ENCODE measurements at regions not wholly inside any gene's neighbourhood (a gene's known extent, or its start where the extent isn't known, plus 50 kb on each side); places are given as distances from the start of the nearest gene placed in this dataset.

DNA sequence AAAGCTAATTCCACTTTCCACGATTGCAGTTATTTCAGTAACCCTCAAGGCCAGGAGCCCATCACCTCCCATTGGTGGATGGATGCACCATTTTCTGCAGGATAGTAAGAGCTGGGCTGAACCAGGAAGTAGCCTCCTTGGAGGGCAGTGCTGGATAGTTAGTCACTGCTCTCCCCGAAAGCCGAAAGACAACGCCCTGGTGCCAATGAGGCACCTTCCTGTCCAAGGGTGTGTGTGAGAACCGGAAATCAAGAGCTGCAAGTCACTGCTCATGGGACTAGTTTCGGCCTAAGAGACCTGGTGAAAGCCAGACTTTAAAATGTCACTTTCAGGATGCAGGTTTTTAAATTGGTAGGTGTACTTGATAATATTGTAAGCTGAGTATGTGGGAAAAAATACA is 203.8 kb upstream of the HS3ST1 start (continued):
- TF ChIP-seq, protein P1, sequence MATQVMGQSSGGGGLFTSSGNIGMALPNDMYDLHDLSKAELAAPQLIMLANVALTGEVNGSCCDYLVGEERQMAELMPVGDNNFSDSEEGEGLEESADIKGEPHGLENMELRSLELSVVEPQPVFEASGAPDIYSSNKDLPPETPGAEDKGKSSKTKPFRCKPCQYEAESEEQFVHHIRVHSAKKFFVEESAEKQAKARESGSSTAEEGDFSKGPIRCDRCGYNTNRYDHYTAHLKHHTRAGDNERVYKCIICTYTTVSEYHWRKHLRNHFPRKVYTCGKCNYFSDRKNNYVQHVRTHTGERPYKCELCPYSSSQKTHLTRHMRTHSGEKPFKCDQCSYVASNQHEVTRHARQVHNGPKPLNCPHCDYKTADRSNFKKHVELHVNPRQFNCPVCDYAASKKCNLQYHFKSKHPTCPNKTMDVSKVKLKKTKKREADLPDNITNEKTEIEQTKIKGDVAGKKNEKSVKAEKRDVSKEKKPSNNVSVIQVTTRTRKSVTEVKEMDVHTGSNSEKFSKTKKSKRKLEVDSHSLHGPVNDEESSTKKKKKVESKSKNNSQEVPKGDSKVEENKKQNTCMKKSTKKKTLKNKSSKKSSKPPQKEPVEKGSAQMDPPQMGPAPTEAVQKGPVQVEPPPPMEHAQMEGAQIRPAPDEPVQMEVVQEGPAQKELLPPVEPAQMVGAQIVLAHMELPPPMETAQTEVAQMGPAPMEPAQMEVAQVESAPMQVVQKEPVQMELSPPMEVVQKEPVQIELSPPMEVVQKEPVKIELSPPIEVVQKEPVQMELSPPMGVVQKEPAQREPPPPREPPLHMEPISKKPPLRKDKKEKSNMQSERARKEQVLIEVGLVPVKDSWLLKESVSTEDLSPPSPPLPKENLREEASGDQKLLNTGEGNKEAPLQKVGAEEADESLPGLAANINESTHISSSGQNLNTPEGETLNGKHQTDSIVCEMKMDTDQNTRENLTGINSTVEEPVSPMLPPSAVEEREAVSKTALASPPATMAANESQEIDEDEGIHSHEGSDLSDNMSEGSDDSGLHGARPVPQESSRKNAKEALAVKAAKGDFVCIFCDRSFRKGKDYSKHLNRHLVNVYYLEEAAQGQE (IDR thresholded peaks at IDR 0.05): no peak
- TF ChIP-seq RXRA (IDR thresholded peaks at IDR 0.05): no peak
- TF ChIP-seq HNF4A (conservative IDR thresholded peaks at IDR 0.05): no peak
- TF ChIP-seq, protein P2, sequence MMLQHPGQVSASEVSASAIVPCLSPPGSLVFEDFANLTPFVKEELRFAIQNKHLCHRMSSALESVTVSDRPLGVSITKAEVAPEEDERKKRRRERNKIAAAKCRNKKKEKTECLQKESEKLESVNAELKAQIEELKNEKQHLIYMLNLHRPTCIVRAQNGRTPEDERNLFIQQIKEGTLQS (IDR thresholded peaks at IDR 0.05): no peak
- no peak for TF ChIP-seq YY1 (IDR thresholded peaks at IDR 0.05)

DNA sequence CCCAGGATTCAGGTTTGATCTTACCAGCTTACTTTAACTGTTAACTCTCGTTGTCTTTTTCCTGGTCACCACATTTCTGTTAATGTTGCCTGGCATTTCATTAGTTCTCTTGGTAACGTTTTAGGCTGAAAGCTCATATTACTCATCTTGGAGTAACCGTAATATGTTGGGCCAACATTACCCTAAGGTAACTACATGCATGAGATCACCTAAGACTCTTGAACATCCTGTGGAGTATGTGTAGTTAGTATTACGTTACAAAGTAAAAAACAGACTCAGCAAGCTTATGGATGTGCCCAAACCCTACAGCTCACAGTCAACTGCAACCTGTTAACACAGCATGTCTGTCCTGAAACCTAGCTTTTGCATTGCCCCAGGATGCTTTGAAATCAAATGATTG is 203.3 kb upstream of the HS3ST1 start:
- TF ChIP-seq, protein P2 (IDR thresholded peaks at IDR 0.05): no peak
- no peak for TF ChIP-seq HNF4G (IDR thresholded peaks at IDR 0.05)
- no peak for TF ChIP-seq FOXA2 (IDR thresholded peaks at IDR 0.05)
- no peak for TF ChIP-seq TAF1 (conservative IDR thresholded peaks at IDR 0.05)
- TF ChIP-seq JUND (IDR thresholded peaks at IDR 0.05): no peak
- TF ChIP-seq, protein P1 (IDR thresholded peaks at IDR 0.05): no peak
- no peak for TF ChIP-seq HNF4A (conservative IDR thresholded peaks at IDR 0.05)
- no peak for TF ChIP-seq SP1 (IDR thresholded peaks at IDR 0.05)
- no peak for TF ChIP-seq RXRA (IDR thresholded peaks at IDR 0.05)
- TF ChIP-seq, protein P3, sequence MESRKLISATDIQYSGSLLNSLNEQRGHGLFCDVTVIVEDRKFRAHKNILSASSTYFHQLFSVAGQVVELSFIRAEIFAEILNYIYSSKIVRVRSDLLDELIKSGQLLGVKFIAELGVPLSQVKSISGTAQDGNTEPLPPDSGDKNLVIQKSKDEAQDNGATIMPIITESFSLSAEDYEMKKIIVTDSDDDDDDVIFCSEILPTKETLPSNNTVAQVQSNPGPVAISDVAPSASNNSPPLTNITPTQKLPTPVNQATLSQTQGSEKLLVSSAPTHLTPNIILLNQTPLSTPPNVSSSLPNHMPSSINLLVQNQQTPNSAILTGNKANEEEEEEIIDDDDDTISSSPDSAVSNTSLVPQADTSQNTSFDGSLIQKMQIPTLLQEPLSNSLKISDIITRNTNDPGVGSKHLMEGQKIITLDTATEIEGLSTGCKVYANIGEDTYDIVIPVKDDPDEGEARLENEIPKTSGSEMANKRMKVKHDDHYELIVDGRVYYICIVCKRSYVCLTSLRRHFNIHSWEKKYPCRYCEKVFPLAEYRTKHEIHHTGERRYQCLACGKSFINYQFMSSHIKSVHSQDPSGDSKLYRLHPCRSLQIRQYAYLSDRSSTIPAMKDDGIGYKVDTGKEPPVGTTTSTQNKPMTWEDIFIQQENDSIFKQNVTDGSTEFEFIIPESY (IDR thresholded peaks at IDR 0.05): no peak
- TF ChIP-seq, protein P4, sequence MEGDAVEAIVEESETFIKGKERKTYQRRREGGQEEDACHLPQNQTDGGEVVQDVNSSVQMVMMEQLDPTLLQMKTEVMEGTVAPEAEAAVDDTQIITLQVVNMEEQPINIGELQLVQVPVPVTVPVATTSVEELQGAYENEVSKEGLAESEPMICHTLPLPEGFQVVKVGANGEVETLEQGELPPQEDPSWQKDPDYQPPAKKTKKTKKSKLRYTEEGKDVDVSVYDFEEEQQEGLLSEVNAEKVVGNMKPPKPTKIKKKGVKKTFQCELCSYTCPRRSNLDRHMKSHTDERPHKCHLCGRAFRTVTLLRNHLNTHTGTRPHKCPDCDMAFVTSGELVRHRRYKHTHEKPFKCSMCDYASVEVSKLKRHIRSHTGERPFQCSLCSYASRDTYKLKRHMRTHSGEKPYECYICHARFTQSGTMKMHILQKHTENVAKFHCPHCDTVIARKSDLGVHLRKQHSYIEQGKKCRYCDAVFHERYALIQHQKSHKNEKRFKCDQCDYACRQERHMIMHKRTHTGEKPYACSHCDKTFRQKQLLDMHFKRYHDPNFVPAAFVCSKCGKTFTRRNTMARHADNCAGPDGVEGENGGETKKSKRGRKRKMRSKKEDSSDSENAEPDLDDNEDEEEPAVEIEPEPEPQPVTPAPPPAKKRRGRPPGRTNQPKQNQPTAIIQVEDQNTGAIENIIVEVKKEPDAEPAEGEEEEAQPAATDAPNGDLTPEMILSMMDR (IDR thresholded peaks at IDR 0.05; ENCODE audit: low read depth, low read length, missing input control): no peak
- TF ChIP-seq GABPA (IDR thresholded peaks at IDR 0.05 in 1 of 2, conservative IDR thresholded peaks at IDR 0.05 in 1 of 2): no peak
- TF ChIP-seq NR2F2 (IDR thresholded peaks at IDR 0.05): no peak
- TF ChIP-seq FOXA1 (IDR thresholded peaks at IDR 0.05): no peak
- TF ChIP-seq, protein P5, sequence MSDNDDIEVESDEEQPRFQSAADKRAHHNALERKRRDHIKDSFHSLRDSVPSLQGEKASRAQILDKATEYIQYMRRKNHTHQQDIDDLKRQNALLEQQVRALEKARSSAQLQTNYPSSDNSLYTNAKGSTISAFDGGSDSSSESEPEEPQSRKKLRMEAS (IDR thresholded peaks at IDR 0.05): no peak
- TF ChIP-seq EGR1 (IDR thresholded peaks at IDR 0.05; ENCODE audit: low read depth in 2 of 2): no peak
- TF ChIP-seq RAD21 (IDR thresholded peaks at IDR 0.05): no peak
- Histone ChIP-seq H3K36me3 (ENCODE audit: control insufficient read depth in 4 of 4, insufficient read depth in 3 of 4, low read depth in 1 of 4, low read length in 3 of 4) (no peaks in the 10 kb centered on the region), H3K27ac (ENCODE audit: low read depth in 1 of 2, low read length in 2 of 2) (no peak overlapping the region), H3K4me3 (ENCODE audit: low read depth in 1 of 3, low read length in 3 of 3) (no peak overlapping the region), H3K9ac (ENCODE audit: low read depth in 1 of 2, low read length in 2 of 2) (no peak overlapping the region), H3K27me3 (ENCODE audit: control insufficient read depth in 4 of 4, insufficient read depth in 4 of 4, low read length in 3 of 4) (no peaks in the 10 kb centered on the region), H3K4me1 (ENCODE audit: control insufficient read depth in 4 of 4, insufficient read depth in 4 of 4, low read length in 3 of 4) (no peaks in the 10 kb centered on the region), H3K9me3 (ENCODE audit: control insufficient read depth in 4 of 4, low read length in 3 of 4) (no peaks in the 10 kb centered on the region)
- DNase-seq (ENCODE audit: low spot score): no peak
- 85% methylated on average over 4 of the region's 4 CpGs for WGBS
